Right kidney (tissue), 1 donor: ENCODE measurements at regions not wholly inside any gene's neighbourhood (a gene's known extent, or its start where the extent isn't known, plus 50 kb on each side); places are given as distances from the start of the nearest gene placed in this dataset.
"Not testable (repeated sequence)": the region's sequence is repeated elsewhere in the genome, so short reads cannot be mapped to it uniquely, and the experiment has no call there.

Source experiments
- DNase-seq: peaks from one replicate; pipeline ENCODE4 v3.0.0-alpha.2; 2016

DNA sequence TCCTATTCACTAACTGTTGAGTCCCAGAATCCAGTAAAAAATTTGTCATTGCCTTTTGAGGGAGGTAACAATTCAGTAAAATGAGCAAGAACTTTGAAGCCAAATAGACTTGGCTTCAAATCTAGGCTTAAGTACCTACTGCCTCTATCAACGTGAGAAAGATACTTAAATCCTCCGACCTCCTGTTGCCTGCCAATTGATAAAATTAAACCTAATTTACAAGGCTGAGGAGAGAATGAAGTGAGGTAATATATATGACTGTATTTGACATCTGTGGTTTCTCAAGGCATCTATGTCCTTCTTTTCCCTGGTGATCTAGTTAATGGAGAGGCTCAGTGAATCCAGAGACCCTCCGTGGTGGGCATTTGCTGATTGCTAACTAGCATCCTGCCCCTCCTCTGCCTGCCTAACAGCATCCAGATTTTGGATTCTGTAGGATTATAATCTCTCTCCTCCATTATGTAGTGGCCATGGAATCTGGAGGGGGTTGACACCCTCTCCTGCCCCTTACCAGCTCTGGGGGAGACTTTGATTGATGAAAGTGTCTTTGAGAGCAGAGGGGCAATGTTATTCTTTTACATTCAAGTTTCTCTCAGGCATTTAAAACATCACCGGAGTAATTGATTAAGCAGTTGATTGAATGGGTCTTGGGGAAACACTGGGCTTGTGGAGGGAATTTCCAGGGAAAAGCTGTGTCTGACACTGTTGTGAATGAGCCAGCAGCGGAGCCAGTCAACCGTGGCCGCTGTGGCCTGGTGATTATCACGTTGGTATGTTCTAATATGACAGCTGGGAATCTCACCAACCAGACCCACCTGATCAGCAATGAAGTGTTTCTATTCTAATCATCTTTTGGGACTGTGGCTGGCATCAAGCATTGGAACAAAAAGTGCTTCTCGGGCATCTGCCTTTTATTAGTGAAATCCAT lies 140.7 kb upstream of the FAM78B start:
- DNase-seq = no peak

GRCh38 chr1:166316306-166316705 lies 149.5 kb upstream of the FAM78B start:
- not testable (repeated sequence) for DNase-seq

- DNase-seq = no peak
Measured at GRCh38 chr1:166322470-166322869, 155.7 kb upstream of the FAM78B start.

DNA sequence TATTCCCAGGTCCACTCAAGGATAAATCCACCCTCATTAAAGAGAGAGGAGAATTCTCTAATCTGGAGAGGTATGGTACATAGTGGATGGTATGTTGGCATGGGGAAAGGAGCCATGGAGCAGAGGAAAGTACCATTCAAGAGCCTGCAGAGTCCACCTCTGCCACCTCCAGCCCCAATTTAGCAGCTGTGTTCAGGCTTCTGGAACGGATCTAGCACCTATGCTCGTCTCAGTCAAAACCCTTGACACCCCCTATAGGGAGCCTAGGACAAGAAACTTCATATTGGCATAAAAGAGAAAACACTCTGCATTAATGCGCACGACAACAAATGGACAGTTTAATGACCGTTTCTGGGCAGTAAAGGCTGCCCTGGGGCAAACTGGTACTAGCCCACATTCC lies 161.1 kb upstream of the FAM78B start:
- no peak for DNase-seq

- DNase-seq = no peak
Measured at GRCh38 chr1:166328956-166329355, 162.2 kb upstream of the FAM78B start.

DNA sequence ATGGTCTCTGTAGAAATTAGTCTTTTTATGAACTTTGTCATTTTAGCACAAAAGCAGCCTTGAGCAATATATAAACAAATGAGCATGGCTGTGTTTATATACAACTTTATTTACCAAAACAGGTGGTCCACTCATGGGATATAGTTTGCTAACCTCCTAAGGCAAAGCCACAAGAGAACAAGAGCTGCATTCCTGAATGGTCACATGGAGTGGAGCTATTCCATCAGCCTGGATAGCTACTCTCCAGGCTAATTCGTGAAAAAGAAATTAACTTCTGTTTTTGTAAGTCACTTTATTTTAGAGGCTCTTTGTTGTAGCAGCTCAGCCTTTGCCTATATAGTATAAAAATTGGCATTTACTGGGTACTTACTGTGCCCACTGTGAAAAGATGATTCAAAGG lies 163.3 kb upstream of the FAM78B start:
- DNase-seq = no peak

DNA sequence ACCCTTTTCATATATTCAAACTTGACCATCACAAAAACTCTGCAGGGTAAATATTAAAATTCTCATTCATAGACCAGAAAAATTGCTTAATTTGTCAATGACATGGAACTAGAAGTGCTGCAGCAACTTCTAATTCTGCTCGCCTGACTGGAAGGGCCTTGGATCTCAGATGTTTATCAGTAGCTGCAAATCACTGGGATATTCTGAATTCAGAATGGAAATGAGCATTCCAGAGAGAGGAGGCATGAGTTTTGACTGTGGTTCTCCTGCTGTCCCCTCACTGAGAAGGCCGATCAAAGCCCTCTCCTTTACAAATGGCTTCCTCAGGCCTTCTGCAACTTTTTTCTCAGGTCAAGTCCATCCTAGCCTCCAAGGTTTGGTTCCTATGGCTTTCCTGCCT lies 171.3 kb upstream of the FAM78B start:
- no peak for DNase-seq

- no peak for DNase-seq
Measured at GRCh38 chr1:166340709-166341108, 173.9 kb upstream of the FAM78B start.

DNA sequence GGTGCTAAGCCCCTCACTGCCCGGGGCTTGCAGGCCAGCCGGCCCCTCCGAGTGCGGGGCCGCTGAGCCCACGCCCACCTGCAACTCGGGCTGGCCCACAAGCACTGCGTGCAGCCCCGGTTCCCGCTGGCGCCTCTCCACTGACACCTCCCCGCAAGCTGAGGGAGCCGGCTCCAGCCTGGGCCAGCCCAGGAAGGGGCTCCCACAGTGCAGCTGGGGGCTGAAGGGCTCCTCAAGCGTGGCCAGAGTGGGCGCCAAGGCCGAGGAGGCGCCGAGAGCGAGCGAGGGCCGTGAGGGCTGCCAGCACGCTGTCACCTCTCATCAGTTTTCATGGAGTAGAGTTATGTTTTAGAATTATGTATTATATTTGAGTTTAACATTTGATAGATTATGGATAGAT lies 176.5 kb upstream of the FAM78B start:
- no peak for DNase-seq

GRCh38 chr1:166350490-166350889 lies 183.7 kb upstream of the FAM78B start:
- DNase-seq = no peak

- DNase-seq = no peak
Measured at GRCh38 chr1:166351676-166352075, 184.9 kb upstream of the FAM78B start.

DNA sequence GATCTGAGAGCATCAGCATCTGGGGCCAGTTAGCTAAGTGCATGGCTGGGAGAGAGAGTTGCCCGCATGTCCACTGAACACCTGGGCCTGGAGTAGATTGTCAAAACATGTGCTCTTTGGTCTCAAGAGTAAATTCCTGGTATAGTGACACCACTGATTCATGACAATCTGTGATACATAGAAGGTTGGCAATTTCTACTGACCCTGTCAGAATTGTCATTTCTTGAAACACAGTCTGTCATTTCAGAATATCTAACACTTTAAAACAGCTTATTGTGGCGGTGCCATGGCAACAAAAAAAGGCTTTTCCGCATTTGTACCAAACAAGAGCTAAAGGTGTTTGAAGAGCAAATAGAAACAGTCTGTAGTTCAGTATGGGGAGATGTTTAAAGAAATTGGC lies 186.4 kb upstream of the FAM78B start:
- DNase-seq = no peak

- no peak for DNase-seq
Measured at GRCh38 chr1:166354406-166354805, 187.6 kb upstream of the FAM78B start.

DNA sequence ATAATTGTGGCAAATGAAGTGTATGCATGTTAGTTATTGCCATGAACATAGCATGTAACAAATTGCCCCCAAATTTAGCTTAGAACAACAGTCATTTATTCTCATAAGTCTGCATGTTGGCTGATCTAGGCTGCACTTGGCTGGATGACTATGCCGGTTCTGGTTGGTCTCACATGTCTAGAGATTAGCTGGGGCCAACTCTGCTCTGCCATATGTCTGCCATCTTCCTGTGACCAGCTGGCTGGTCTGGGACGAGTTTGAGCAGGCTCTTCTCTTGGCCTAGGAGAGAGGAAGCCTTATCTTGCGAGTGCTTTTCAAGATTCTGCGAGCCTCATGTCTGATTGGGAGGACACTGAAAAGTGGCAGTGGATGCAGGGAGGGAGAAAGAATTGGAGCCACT lies 198.3 kb upstream of the FAM78B start:
- no peak for DNase-seq

- DNase-seq = no peak
Measured at GRCh38 chr1:166368030-166368429, 201.2 kb upstream of the FAM78B start.

DNA sequence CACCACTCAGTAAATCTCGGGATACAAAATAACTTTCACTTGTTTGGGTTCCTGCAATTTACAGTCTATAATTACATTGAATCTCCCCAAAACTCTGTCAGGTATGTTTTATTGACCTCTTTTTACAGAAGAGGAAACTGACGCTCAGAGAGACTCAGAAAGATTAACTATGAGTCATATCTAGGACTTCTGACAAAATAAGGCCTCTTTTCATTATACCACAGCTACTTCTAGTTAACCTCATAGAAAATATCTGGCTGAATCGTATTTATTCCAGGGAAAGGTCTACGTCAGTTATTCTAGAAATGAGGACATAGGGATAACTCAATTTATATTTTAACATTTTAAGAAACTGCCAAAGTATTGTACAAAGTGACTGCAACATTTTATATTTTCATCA lies 211.1 kb upstream of the FAM78B start:
- DNase-seq = no peak

- no peak for DNase-seq
Measured at GRCh38 chr1:166378805-166379204, 212.0 kb upstream of the FAM78B start.

GRCh38 chr1:166379447-166379846 lies 212.6 kb upstream of the FAM78B start:
- DNase-seq = no peak

GRCh38 chr1:166383137-166383536 lies 216.3 kb upstream of the FAM78B start:
- DNase-seq = no peak

GRCh38 chr1:166383635-166384346 lies 217.0 kb upstream of the FAM78B start:
- no peak for DNase-seq

DNA sequence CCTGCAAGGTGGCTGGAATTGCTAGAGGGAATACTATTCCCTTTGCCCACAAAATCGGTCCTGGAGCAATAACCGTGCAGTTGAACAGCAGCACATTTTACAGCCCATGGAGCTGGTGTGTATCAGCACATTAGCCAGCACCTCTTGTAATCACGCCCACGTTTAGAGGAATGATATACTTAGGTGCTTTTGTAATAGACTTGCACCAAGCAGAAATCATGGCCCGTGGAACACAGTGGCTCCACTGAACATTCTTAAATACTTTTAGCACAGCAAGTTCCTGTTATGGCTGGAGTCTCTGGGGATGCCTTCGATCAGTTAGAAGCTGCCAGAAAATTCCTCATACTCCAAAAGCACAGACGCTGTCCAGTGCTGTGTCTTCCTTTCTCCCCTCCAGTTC lies 218.1 kb upstream of the FAM78B start:
- DNase-seq = no peak

DNA sequence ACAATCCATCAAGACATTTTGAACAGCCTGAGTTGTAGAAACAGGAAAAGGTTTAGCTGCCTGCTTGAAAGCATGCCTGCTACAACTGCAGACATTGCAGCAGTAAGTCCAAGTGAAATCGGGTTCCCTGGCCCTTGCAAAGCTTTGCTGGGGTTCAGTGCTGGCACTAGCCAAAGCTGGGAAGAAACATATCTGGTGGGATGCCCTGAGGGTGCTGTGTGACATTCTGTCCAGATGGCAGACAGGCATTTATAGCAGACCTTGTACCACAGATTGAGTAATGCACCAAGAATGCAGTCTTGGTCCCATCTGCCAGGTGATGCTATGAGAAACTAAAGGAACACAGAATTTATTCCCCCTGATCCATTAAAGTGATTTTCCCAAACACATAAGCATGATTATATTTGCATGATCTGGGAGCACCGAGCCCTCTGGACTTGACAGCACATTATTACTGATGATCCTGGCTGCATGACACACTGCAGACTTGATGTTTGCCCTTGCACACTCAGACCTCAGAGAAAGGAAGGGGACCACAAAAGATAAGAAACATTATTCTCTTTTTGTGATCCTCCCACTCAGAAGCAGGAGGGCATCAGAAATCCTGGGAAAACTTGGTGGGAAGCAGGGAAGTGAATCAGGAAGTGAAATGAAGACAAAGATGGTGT lies 223.7 kb upstream of the FAM78B start:
- DNase-seq = no peak
